ENCODE measurements at regions not wholly inside any gene's neighbourhood (a gene's known extent, or its start where the extent isn't known, plus 50 kb on each side); places are given as distances from the start of the nearest gene placed in this dataset.
A peak's percentile ranks its signal among the peaks of the same experiment; 100 is the strongest.
"Not testable (repeated sequence)": the region's sequence is repeated elsewhere in the genome, so short reads cannot be mapped to it uniquely, and the experiment has no call there.

GRCh38 chr13:84737661-84738060, 855.4 kb upstream of the SLITRK1 start:
- no peak overlapping the region for H3K27ac Mint-ChIP-seq
- no peak for ATAC-seq (ENCODE audit: low read depth in 2 of 2)
- no peak overlapping the region for H3K27ac ChIP-seq (ENCODE audit: insufficient read depth, low read length, poor library complexity, severe bottlenecking)
- H3K9me3 ChIP-seq (ENCODE audit: control insufficient read depth in 2 of 2, low read length in 2 of 2): no peaks in the 10 kb centered on the region
- no peak overlapping the region for H3K4me3 ChIP-seq (ENCODE audit: low read depth, low read length)
- no peaks in the 10 kb centered on the region for H3K27me3 Mint-ChIP-seq
- no peak for DNase-seq
- no peaks in the 10 kb centered on the region for H3K36me3 Mint-ChIP-seq
- H3K27me3 ChIP-seq (ENCODE audit: control insufficient read depth, insufficient read depth, low read length): no peaks in the 10 kb centered on the region
- H3K4me1 Mint-ChIP-seq: no peaks in the 10 kb centered on the region
- peaks cover 4 to 20% (median 8%) of the 10 kb centered on the region in 7 donors for H3K9me3 Mint-ChIP-seq
- no peaks in the 10 kb centered on the region for H3K36me3 ChIP-seq (ENCODE audit: control insufficient read depth, insufficient read depth, low read length)
- no peak overlapping the region for H3K4me3 Mint-ChIP-seq
- no peaks in the 10 kb centered on the region for H3K4me1 ChIP-seq (ENCODE audit: control insufficient read depth, insufficient read depth, low read length, poor library complexity, severe bottlenecking)

- Mint-ChIP-seq H3K27ac (no peak overlapping the region), H3K4me1 (no peaks in the 10 kb centered on the region), H3K36me3 (no peaks in the 10 kb centered on the region), H3K9me3 (peaks cover 0 to 8% (median 2%) of the 10 kb centered on the region in 7 donors), H3K4me3 (no peak overlapping the region), H3K27me3 (no peaks in the 10 kb centered on the region)
- no peaks in the 10 kb centered on the region for H3K27me3 ChIP-seq (ENCODE audit: control insufficient read depth, insufficient read depth, low read length)
- H3K27ac ChIP-seq (ENCODE audit: insufficient read depth, low read length, poor library complexity, severe bottlenecking): no peak overlapping the region
- no peaks in the 10 kb centered on the region for H3K9me3 ChIP-seq (ENCODE audit: control insufficient read depth in 2 of 2, low read length in 2 of 2)
- H3K4me3 ChIP-seq (ENCODE audit: low read depth, low read length): no peak overlapping the region
- H3K4me1 ChIP-seq (ENCODE audit: control insufficient read depth, insufficient read depth, low read length, poor library complexity, severe bottlenecking): no peaks in the 10 kb centered on the region
- no peaks in the 10 kb centered on the region for H3K36me3 ChIP-seq (ENCODE audit: control insufficient read depth, insufficient read depth, low read length)
- DNase-seq: no peak
- ATAC-seq (ENCODE audit: low read depth in 2 of 2): no peak
Observed at GRCh38 chr13:84730376-84730775, 848.1 kb upstream of the SLITRK1 start.

GRCh38 chr13:84705982-84706710, 823.9 kb upstream of the SLITRK1 start:
- no peak overlapping the region for H3K4me3 ChIP-seq (ENCODE audit: low read depth, low read length)
- no peak overlapping the region for H3K27ac Mint-ChIP-seq
- no peaks in the 10 kb centered on the region for H3K36me3 ChIP-seq (ENCODE audit: control insufficient read depth, insufficient read depth, low read length)
- H3K27me3 Mint-ChIP-seq: no peaks in the 10 kb centered on the region
- no peak overlapping the region for H3K4me3 Mint-ChIP-seq
- peak in 1 of 3 donors; percentile 2 for DNase-seq
- H3K9me3 Mint-ChIP-seq: peaks cover 0 to 4% (median 1%) of the 10 kb centered on the region in 7 donors
- H3K9me3 ChIP-seq (ENCODE audit: control insufficient read depth in 2 of 2, low read length in 2 of 2): no peaks in the 10 kb centered on the region
- no peak for ATAC-seq (ENCODE audit: low read depth in 2 of 2)
- H3K36me3 Mint-ChIP-seq: no peaks in the 10 kb centered on the region
- no peaks in the 10 kb centered on the region for H3K27me3 ChIP-seq (ENCODE audit: control insufficient read depth, insufficient read depth, low read length)
- no peaks in the 10 kb centered on the region for H3K4me1 ChIP-seq (ENCODE audit: control insufficient read depth, insufficient read depth, low read length, poor library complexity, severe bottlenecking)
- H3K4me1 Mint-ChIP-seq: no peaks in the 10 kb centered on the region
- no peak overlapping the region for H3K27ac ChIP-seq (ENCODE audit: insufficient read depth, low read length, poor library complexity, severe bottlenecking)

- Histone ChIP-seq H3K9me3 (ENCODE audit: control insufficient read depth in 2 of 2, low read length in 2 of 2) (no peaks in the 10 kb centered on the region), H3K4me3 (ENCODE audit: low read depth, low read length) (no peak overlapping the region), H3K4me1 (ENCODE audit: control insufficient read depth, insufficient read depth, low read length, poor library complexity, severe bottlenecking) (no peaks in the 10 kb centered on the region), H3K27me3 (ENCODE audit: control insufficient read depth, insufficient read depth, low read length) (no peaks in the 10 kb centered on the region), H3K36me3 (ENCODE audit: control insufficient read depth, insufficient read depth, low read length) (no peaks in the 10 kb centered on the region), H3K27ac (ENCODE audit: insufficient read depth, low read length, poor library complexity, severe bottlenecking) (no peak overlapping the region)
- Mint-ChIP-seq H3K4me3 (no peak overlapping the region), H3K27me3 (no peaks in the 10 kb centered on the region), H3K9me3 (peaks cover 0 to 14% (median 3%) of the 10 kb centered on the region in 7 donors), H3K4me1 (no peaks in the 10 kb centered on the region), H3K36me3 (no peaks in the 10 kb centered on the region), H3K27ac (no peak overlapping the region)
- no peak for DNase-seq
- no peak for ATAC-seq (ENCODE audit: low read depth in 2 of 2)
Observed at GRCh38 chr13:84702174-84702573, 819.9 kb upstream of the SLITRK1 start.

- H3K36me3 ChIP-seq (ENCODE audit: control insufficient read depth, insufficient read depth, low read length); H3K4me1 ChIP-seq (ENCODE audit: control insufficient read depth, insufficient read depth, low read length, poor library complexity, severe bottlenecking); H3K36me3 Mint-ChIP-seq; H3K9me3 ChIP-seq (ENCODE audit: control insufficient read depth in 2 of 2, low read length in 2 of 2); ATAC-seq (ENCODE audit: low read depth in 2 of 2); H3K27me3 ChIP-seq (ENCODE audit: control insufficient read depth, insufficient read depth, low read length); H3K4me1 Mint-ChIP-seq; DNase-seq; H3K27ac Mint-ChIP-seq; H3K4me3 Mint-ChIP-seq; H3K27me3 Mint-ChIP-seq; H3K4me3 ChIP-seq (ENCODE audit: low read depth, low read length); H3K27ac ChIP-seq (ENCODE audit: insufficient read depth, low read length, poor library complexity, severe bottlenecking): not testable (repeated sequence)
- peaks cover under 1 to 25% (median 6%) of the 10 kb centered on the region in 7 donors for H3K9me3 Mint-ChIP-seq
Observed at GRCh38 chr13:84697591-84697990, 815.3 kb upstream of the SLITRK1 start.

- ATAC-seq (ENCODE audit: low read depth in 2 of 2) (no peak), DNase-seq (no peak)
- no peak overlapping the region for H3K4me3 Mint-ChIP-seq
- no peaks in the 10 kb centered on the region for H3K36me3 Mint-ChIP-seq
- no peaks in the 10 kb centered on the region for H3K27me3 Mint-ChIP-seq
- no peaks in the 10 kb centered on the region for H3K4me1 Mint-ChIP-seq
- no peak overlapping the region for H3K4me3 ChIP-seq (ENCODE audit: low read depth, low read length)
- H3K9me3 Mint-ChIP-seq: peaks cover 0 to 14% (median 7%) of the 10 kb centered on the region in 7 donors
- no peak overlapping the region for H3K27ac Mint-ChIP-seq
- H3K27me3 ChIP-seq (ENCODE audit: control insufficient read depth, insufficient read depth, low read length): no peaks in the 10 kb centered on the region
- no peaks in the 10 kb centered on the region for H3K4me1 ChIP-seq (ENCODE audit: control insufficient read depth, insufficient read depth, low read length, poor library complexity, severe bottlenecking)
- no peaks in the 10 kb centered on the region for H3K36me3 ChIP-seq (ENCODE audit: control insufficient read depth, insufficient read depth, low read length)
- H3K27ac ChIP-seq (ENCODE audit: insufficient read depth, low read length, poor library complexity, severe bottlenecking): no peak overlapping the region
- H3K9me3 ChIP-seq (ENCODE audit: control insufficient read depth in 2 of 2, low read length in 2 of 2): peaks cover 0 to 3% of the 10 kb centered on the region in 2 experiments
Observed at GRCh38 chr13:84686973-84687372, 804.7 kb upstream of the SLITRK1 start.

- Histone ChIP-seq H3K36me3 (ENCODE audit: control insufficient read depth, insufficient read depth, low read length) (no peaks in the 10 kb centered on the region), H3K27ac (ENCODE audit: insufficient read depth, low read length, poor library complexity, severe bottlenecking) (no peak overlapping the region), H3K27me3 (ENCODE audit: control insufficient read depth, insufficient read depth, low read length) (no peaks in the 10 kb centered on the region), H3K4me3 (ENCODE audit: low read depth, low read length) (no peak overlapping the region), H3K4me1 (ENCODE audit: control insufficient read depth, insufficient read depth, low read length, poor library complexity, severe bottlenecking) (no peaks in the 10 kb centered on the region), H3K9me3 (ENCODE audit: control insufficient read depth in 2 of 2, low read length in 2 of 2) (peaks cover 0 to 3% of the 10 kb centered on the region in 2 experiments)
- Mint-ChIP-seq H3K4me1 (no peaks in the 10 kb centered on the region), H3K36me3 (no peaks in the 10 kb centered on the region), H3K27ac (no peak overlapping the region), H3K9me3 (peaks cover 0 to 14% (median 7%) of the 10 kb centered on the region in 7 donors), H3K4me3 (no peak overlapping the region), H3K27me3 (no peaks in the 10 kb centered on the region)
- ATAC-seq (ENCODE audit: low read depth in 2 of 2) (no peak), DNase-seq (no peak)
Observed at GRCh38 chr13:84686458-84686857, 804.2 kb upstream of the SLITRK1 start.

GRCh38 chr13:84684804-84685203, 802.5 kb upstream of the SLITRK1 start:
- Histone ChIP-seq H3K9me3 (ENCODE audit: control insufficient read depth in 2 of 2, low read length in 2 of 2) (peaks cover 0 to 3% of the 10 kb centered on the region in 2 experiments), H3K27me3 (ENCODE audit: control insufficient read depth, insufficient read depth, low read length) (no peaks in the 10 kb centered on the region), H3K36me3 (ENCODE audit: control insufficient read depth, insufficient read depth, low read length) (no peaks in the 10 kb centered on the region), H3K27ac (ENCODE audit: insufficient read depth, low read length, poor library complexity, severe bottlenecking) (no peak overlapping the region), H3K4me3 (ENCODE audit: low read depth, low read length) (no peak overlapping the region), H3K4me1 (ENCODE audit: control insufficient read depth, insufficient read depth, low read length, poor library complexity, severe bottlenecking) (no peaks in the 10 kb centered on the region)
- no peaks in the 10 kb centered on the region for H3K4me1 Mint-ChIP-seq
- no peak overlapping the region for H3K4me3 Mint-ChIP-seq
- peaks cover 0 to 18% (median 10%) of the 10 kb centered on the region in 7 donors for H3K9me3 Mint-ChIP-seq
- no peak for ATAC-seq (ENCODE audit: low read depth in 2 of 2)
- no peaks in the 10 kb centered on the region for H3K27me3 Mint-ChIP-seq
- H3K27ac Mint-ChIP-seq: no peak overlapping the region
- H3K36me3 Mint-ChIP-seq: no peaks in the 10 kb centered on the region
- no peak for DNase-seq
